ENCODE measurements at regions not wholly inside any gene's neighbourhood (a gene's known extent, or its start where the extent isn't known, plus 50 kb on each side); places are given as distances from the start of the nearest gene placed in this dataset.

DNA sequence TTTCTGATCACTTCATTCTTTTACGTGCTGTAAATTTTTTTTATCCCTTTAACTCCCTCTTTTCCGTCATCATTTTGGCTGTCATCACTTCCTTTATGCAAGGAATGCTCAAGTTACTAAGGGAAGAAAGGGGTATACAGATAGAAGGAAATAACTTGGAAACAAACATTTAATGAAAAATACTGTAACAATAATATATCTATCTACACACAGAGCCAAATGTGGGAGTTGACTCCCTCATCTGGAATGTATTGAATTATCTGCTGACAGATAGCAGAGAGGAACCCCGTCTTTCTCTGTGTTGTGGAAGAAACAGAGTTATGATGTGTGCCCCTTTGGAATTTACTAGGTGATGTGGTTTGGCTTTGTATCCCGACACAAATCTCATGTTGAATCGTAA, 182.5 kb upstream of the NXPH2 start:
- TF ChIP-seq, protein P1, sequence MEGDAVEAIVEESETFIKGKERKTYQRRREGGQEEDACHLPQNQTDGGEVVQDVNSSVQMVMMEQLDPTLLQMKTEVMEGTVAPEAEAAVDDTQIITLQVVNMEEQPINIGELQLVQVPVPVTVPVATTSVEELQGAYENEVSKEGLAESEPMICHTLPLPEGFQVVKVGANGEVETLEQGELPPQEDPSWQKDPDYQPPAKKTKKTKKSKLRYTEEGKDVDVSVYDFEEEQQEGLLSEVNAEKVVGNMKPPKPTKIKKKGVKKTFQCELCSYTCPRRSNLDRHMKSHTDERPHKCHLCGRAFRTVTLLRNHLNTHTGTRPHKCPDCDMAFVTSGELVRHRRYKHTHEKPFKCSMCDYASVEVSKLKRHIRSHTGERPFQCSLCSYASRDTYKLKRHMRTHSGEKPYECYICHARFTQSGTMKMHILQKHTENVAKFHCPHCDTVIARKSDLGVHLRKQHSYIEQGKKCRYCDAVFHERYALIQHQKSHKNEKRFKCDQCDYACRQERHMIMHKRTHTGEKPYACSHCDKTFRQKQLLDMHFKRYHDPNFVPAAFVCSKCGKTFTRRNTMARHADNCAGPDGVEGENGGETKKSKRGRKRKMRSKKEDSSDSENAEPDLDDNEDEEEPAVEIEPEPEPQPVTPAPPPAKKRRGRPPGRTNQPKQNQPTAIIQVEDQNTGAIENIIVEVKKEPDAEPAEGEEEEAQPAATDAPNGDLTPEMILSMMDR (IDR thresholded peaks at IDR 0.05): no peak
- TF ChIP-seq POLR2A (IDR thresholded peaks at IDR 0.05) (no peak), POLR2AphosphoS5 (IDR thresholded peaks at IDR 0.05; ENCODE audit: insufficient read depth in 1 of 2, low read depth in 1 of 2) (no peak)

Data from vagina (tissue), 2 donors.